ENCODE measurements at regions not wholly inside any gene's neighbourhood (a gene's known extent, or its start where the extent isn't known, plus 50 kb on each side); places are given as distances from the start of the nearest gene placed in this dataset.

- no peak overlapping the region for H3K9ac ChIP-seq (replicated peaks; ENCODE audit: extremely low read depth, insufficient read depth, low read length)
- DNase-seq (ENCODE audit: low read depth, low spot score) (no peak), FAIRE-seq (no peak)
- H4K20me1 ChIP-seq (replicated peaks; ENCODE audit: control insufficient read depth, extremely low read depth, insufficient read depth, low read length), result no peaks in the 10 kb centered on the region
- BruUV-seq (replicated peaks), result no TSS peak
- no peaks in the 10 kb centered on the region for H3K4me1 ChIP-seq (ENCODE audit: control insufficient read depth, extremely low read depth, insufficient read depth, low read length)
- no peaks in the 10 kb centered on the region for H3K79me2 ChIP-seq (ENCODE audit: control insufficient read depth, insufficient read depth, low read length)
- H3K27ac ChIP-seq (ENCODE audit: insufficient read depth, low read depth, low read length), result no peak overlapping the region
- TF ChIP-seq FOS (IDR thresholded peaks at IDR 0.05; ENCODE audit: borderline replicate concordance, insufficient read depth, low read length), result no peak
- TF ChIP-seq CTCF (IDR thresholded peaks at IDR 0.05; ENCODE audit: extremely low read depth in 1 of 2, insufficient read depth in 1 of 2, low read depth in 1 of 2, low read length in 2 of 2), result no peak
- TF ChIP-seq GATA2 (IDR thresholded peaks at IDR 0.05; ENCODE audit: insufficient read depth, insufficient read length, low read depth, low read length), result no peak
- TF ChIP-seq EZH2 (IDR thresholded peaks at IDR 0.05; ENCODE audit: borderline replicate concordance, low read depth, low read length, severe bottlenecking), result no peak
- no peak for TF ChIP-seq JUN (IDR thresholded peaks at IDR 0.05; ENCODE audit: borderline replicate concordance, insufficient read depth, insufficient read length, low read depth)
- no peak for TF ChIP-seq MAX (IDR thresholded peaks at IDR 0.05; ENCODE audit: insufficient read depth, insufficient read length)
- TF ChIP-seq POLR2AphosphoS5 (IDR thresholded peaks at IDR 0.05; ENCODE audit: insufficient read depth, low read depth, low read length), result no peak
- TF ChIP-seq POLR2A (IDR thresholded peaks at IDR 0.05; ENCODE audit: low read depth, low read length), result no peak
- no peak for TF ChIP-seq MYC (IDR thresholded peaks at IDR 0.05; ENCODE audit: low read depth, low read length)
- no peaks in the 10 kb centered on the region for H3K36me3 ChIP-seq (ENCODE audit: control insufficient read depth in 2 of 2, extremely low read depth in 1 of 2, insufficient read depth in 2 of 2, low read length in 2 of 2)
- H3K27me3 ChIP-seq (ENCODE audit: control insufficient read depth in 2 of 2, insufficient read depth in 2 of 2, low read length in 2 of 2), result no peaks in the 10 kb centered on the region
- H3K9me3 ChIP-seq (replicated peaks; ENCODE audit: control insufficient read depth, insufficient read depth, low read length), result no peaks in the 10 kb centered on the region
- intact Hi-C loops (cut with micrococcal nuclease), result no loop called here
- dilution Hi-C loops (cut with MboI; ENCODE audit: extremely low pct_ligation_motif_present, low sequenced_read_pairs), result no loop called here
- POLR2A ChIA-PET, result no interaction called here
- no peak overlapping the region for H2AFZ ChIP-seq (ENCODE audit: low read depth, low read length)
- H3K9me1 ChIP-seq (replicated peaks; ENCODE audit: control insufficient read depth, extremely low read depth, insufficient read depth, low read length), result no peaks in the 10 kb centered on the region
- no peak overlapping the region for H3K4me3 ChIP-seq (replicated peaks in 1 of 3; ENCODE audit: insufficient read depth in 1 of 3, low read depth in 1 of 3, low read length in 3 of 3)
- CTCF ChIA-PET, result no interaction called here
- no peak overlapping the region for H3K4me2 ChIP-seq (ENCODE audit: insufficient read depth, low read length)
Observed at GRCh38 chr10:8225187-8225586, 170.7 kb downstream of the GATA3 start.

Data from endothelial cell of umbilical vein (primary cell).